Osteocyte (in vitro differentiated cells): ENCODE measurements at regions not wholly inside any gene's neighbourhood (a gene's known extent, or its start where the extent isn't known, plus 50 kb on each side); places are given as distances from the start of the nearest gene placed in this dataset.
"Not testable (repeated sequence)": the region's sequence is repeated elsewhere in the genome, so short reads cannot be mapped to it uniquely, and the experiment has no call there.

Source experiments
- DNase-seq: peaks from one replicate; pipeline ENCODE4 v3.0.0; 2021; ENCODE audit warnings: mixed read lengths; ENCODE audit not compliant: unreplicated experiment; ENCODE audit errors: extremely low spot score
- H3K27ac Mint-ChIP-seq: one replicate; pipeline ENCODE4 v1.8.0; 2021; ENCODE audit warnings: mild to moderate bottlenecking, mixed read lengths; ENCODE audit not compliant: unreplicated experiment
- H3K27me3 Mint-ChIP-seq: one replicate; pipeline ENCODE4 v1.8.0; 2021; ENCODE audit warnings: mixed read lengths; ENCODE audit not compliant: unreplicated experiment
- H3K36me3 Mint-ChIP-seq: one replicate; pipeline ENCODE4 v1.8.0; 2021; ENCODE audit warnings: mixed read lengths; ENCODE audit not compliant: unreplicated experiment
- H3K4me1 Mint-ChIP-seq: one replicate; pipeline ENCODE4 v1.8.0; 2021; ENCODE audit warnings: mixed read lengths; ENCODE audit not compliant: unreplicated experiment
- H3K4me3 Mint-ChIP-seq: one replicate; pipeline ENCODE4 v1.8.0; 2021; ENCODE audit warnings: mild to moderate bottlenecking, moderate library complexity, mixed read lengths; ENCODE audit not compliant: unreplicated experiment
- H3K9me3 Mint-ChIP-seq: one replicate; pipeline ENCODE4 v1.8.0; 2021; ENCODE audit warnings: mixed read lengths; ENCODE audit not compliant: unreplicated experiment
- TF ChIP-seq, protein P1 (sequence below): fragments of 200-600 bp; sonication (generic); IDR thresholded peaks from 2 replicates; pipeline ENCODE4 v1.5.0; 2021; ENCODE audit warnings: antibody characterized with exemption, mild to moderate bottlenecking, moderate library complexity

DNA sequence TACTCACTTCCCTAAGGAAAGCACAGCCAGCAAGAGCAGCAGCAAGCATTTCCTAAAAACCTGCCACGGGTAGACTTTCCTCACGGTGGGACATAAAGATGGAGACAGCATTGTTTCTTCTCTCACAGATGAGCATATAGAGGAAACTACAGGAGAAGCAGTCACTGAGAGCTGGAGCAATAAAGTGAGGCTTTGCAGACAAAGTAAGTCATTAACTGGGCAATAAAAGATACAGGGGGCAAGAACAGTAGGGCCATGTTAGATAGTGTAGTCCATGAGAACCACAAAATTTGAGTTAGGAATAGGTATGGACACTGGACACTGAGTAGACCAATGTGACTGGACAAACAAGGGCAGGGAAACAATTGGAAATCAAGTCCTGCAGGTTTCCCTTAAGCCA lies 240.1 kb upstream of the NFIA start:
- Mint-ChIP-seq H3K4me1 (peaks cover under 1% of the 10 kb centered on the region), H3K27ac (no peak overlapping the region), H3K27me3 (peaks cover 9% of the 10 kb centered on the region), H3K36me3 (no peaks in the 10 kb centered on the region), H3K4me3 (no peak overlapping the region), H3K9me3 (peaks cover 14% of the 10 kb centered on the region)
- no peak for DNase-seq
- TF ChIP-seq, protein P1, sequence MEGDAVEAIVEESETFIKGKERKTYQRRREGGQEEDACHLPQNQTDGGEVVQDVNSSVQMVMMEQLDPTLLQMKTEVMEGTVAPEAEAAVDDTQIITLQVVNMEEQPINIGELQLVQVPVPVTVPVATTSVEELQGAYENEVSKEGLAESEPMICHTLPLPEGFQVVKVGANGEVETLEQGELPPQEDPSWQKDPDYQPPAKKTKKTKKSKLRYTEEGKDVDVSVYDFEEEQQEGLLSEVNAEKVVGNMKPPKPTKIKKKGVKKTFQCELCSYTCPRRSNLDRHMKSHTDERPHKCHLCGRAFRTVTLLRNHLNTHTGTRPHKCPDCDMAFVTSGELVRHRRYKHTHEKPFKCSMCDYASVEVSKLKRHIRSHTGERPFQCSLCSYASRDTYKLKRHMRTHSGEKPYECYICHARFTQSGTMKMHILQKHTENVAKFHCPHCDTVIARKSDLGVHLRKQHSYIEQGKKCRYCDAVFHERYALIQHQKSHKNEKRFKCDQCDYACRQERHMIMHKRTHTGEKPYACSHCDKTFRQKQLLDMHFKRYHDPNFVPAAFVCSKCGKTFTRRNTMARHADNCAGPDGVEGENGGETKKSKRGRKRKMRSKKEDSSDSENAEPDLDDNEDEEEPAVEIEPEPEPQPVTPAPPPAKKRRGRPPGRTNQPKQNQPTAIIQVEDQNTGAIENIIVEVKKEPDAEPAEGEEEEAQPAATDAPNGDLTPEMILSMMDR = no peak

- TF ChIP-seq, protein P1 = no peak
- no peaks in the 10 kb centered on the region for H3K36me3 Mint-ChIP-seq
- DNase-seq = no peak
- no peak overlapping the region for H3K4me3 Mint-ChIP-seq
- H3K9me3 Mint-ChIP-seq = peaks cover 14% of the 10 kb centered on the region
- H3K27me3 Mint-ChIP-seq = peaks cover 10% of the 10 kb centered on the region
- no peaks in the 10 kb centered on the region for H3K4me1 Mint-ChIP-seq
- H3K27ac Mint-ChIP-seq = no peak overlapping the region
Measured at GRCh38 chr1:60841116-60842046, 241.0 kb upstream of the NFIA start.

GRCh38 chr1:60840476-60840875 lies 241.9 kb upstream of the NFIA start:
- peaks cover 13% of the 10 kb centered on the region for H3K9me3 Mint-ChIP-seq
- H3K27ac Mint-ChIP-seq, H3K36me3 Mint-ChIP-seq, H3K4me3 Mint-ChIP-seq, H3K4me1 Mint-ChIP-seq, DNase-seq: not testable (repeated sequence)
- peaks cover 13% of the 10 kb centered on the region for H3K27me3 Mint-ChIP-seq

- DNase-seq = no peak
- peaks cover 19% of the 10 kb centered on the region for H3K27me3 Mint-ChIP-seq
- H3K36me3 Mint-ChIP-seq = no peaks in the 10 kb centered on the region
- no peak overlapping the region for H3K27ac Mint-ChIP-seq
- TF ChIP-seq, protein P1 = no peak
- H3K4me1 Mint-ChIP-seq = peaks cover 5% of the 10 kb centered on the region
- no peak overlapping the region for H3K4me3 Mint-ChIP-seq
- H3K9me3 Mint-ChIP-seq = no peaks in the 10 kb centered on the region
Measured at GRCh38 chr1:60835649-60836048, 246.7 kb upstream of the NFIA start.

DNA sequence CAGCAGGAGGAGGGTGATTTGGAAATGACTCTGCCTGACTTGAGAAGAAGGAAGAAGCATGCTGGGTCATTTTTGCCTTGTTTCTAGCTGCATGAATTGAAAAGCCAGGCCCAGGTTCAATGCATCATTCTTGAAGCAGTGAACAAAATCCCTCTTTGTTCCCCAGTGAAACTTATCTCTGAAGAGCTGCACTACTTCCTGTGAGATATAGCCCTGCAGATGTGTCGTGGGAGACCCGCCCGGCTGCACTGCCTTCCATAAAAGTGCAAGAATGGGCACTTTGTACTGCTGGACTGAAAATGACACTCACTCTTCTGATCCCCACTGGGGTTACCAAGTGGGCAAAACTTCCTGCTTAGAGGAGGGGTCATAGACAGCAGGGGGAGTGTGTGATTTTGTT lies 249.2 kb upstream of the NFIA start:
- no peaks in the 10 kb centered on the region for H3K9me3 Mint-ChIP-seq
- H3K27ac Mint-ChIP-seq = no peak overlapping the region
- no peak overlapping the region for H3K4me3 Mint-ChIP-seq

More for the DNA sequence above, 249.2 kb upstream of the NFIA start:
- TF ChIP-seq, protein P1 = no peak
- peaks cover 11% of the 10 kb centered on the region for H3K27me3 Mint-ChIP-seq
- H3K4me1 Mint-ChIP-seq = peaks cover 5% of the 10 kb centered on the region
- DNase-seq = no peak
- H3K36me3 Mint-ChIP-seq = no peaks in the 10 kb centered on the region
